ENCODE measurements at regions not wholly inside any gene's neighbourhood (a gene's known extent, or its start where the extent isn't known, plus 50 kb on each side); places are given as distances from the start of the nearest gene placed in this dataset.

DNA sequence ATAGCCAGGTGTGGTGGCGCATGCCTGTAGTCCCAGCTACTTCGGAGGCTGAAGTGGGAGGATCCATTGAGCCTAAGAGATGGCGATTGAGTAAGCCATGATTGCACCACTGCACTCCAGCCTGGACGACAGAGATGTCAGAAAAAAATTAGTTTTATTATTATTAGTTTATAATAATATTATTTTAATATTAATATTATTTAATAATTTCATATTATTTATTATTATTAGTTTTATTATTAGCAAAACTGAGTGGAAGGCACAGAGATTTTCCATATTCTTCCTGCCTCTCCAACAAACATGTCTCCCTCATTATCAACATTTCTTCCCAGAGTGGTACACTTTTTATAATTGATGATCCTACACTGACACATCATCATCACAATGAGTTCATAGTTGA lies 278.2 kb downstream of the SOX11 start:
- TF ChIP-seq, protein P1, sequence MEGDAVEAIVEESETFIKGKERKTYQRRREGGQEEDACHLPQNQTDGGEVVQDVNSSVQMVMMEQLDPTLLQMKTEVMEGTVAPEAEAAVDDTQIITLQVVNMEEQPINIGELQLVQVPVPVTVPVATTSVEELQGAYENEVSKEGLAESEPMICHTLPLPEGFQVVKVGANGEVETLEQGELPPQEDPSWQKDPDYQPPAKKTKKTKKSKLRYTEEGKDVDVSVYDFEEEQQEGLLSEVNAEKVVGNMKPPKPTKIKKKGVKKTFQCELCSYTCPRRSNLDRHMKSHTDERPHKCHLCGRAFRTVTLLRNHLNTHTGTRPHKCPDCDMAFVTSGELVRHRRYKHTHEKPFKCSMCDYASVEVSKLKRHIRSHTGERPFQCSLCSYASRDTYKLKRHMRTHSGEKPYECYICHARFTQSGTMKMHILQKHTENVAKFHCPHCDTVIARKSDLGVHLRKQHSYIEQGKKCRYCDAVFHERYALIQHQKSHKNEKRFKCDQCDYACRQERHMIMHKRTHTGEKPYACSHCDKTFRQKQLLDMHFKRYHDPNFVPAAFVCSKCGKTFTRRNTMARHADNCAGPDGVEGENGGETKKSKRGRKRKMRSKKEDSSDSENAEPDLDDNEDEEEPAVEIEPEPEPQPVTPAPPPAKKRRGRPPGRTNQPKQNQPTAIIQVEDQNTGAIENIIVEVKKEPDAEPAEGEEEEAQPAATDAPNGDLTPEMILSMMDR (IDR thresholded peaks at IDR 0.05; ENCODE audit: borderline replicate concordance, extremely low read depth, low read length, poor library complexity, severe bottlenecking), result no peak
- TF ChIP-seq EZH2 (IDR thresholded peaks at IDR 0.05; ENCODE audit: borderline replicate concordance, low read depth, low read length, severe bottlenecking), result no peak
